GM10248 (cell line): ENCODE measurements at regions not wholly inside any gene's neighbourhood (a gene's known extent, or its start where the extent isn't known, plus 50 kb on each side); places are given as distances from the start of the nearest gene placed in this dataset.
"Not testable (repeated sequence)": the region's sequence is repeated elsewhere in the genome, so short reads cannot be mapped to it uniquely, and the experiment has no call there.

Experiments
- CTCF ChIA-PET: fragments of 300-600 bp; sonication (Branson Sonifier 250); formaldehyde crosslinking; extraction: SDS; loops from one replicate; lab custom pipeline; 2021; ENCODE audit warnings: antibody characterized with exemption; lab: Yijun Ruan, JAX
- POLR2A ChIA-PET: fragments of 350-650 bp; sonication (Branson Sonifier 250); formaldehyde crosslinking; extraction: SDS; loops from one replicate; lab custom pipeline; 2020; ENCODE audit warnings: antibody characterized with exemption; lab: Yijun Ruan, JAX
- DNase-seq: peaks from one replicate; pipeline ENCODE4 v3.0.0; 2012; ENCODE audit errors: extremely low spot score
- CTCF ChIP-seq: IDR thresholded peaks from 2 replicates; pipeline ENCODE4 v1.5.1; 2012; ENCODE audit warnings: mild to moderate bottlenecking, low read depth; ENCODE audit errors: extremely low read depth, missing control alignments, control extremely low read depth

DNA sequence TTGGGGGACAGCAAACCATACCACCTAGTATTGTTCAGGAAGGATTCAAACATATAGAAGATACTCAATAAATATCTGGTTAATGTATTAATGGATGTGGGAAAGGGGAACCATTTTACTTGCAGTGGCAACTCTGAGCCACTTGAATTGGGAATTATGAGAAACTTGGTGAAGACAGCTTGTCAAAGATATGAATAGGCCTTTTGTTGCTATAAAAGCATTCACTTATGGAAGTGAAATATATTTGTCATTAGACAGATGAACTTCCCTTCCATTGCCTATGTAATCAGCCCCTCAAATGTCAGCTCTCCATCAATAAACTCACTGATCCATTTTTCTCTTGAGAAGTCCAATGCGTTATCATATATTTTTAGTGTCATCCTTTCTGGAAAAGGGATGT lies 56.1 kb downstream of the GPR85 start:
- no peak for DNase-seq
- TF ChIP-seq CTCF: no peak
- ChIA-PET CTCF (no interaction called here), POLR2A (no interaction called here)

GRCh38 chr7:113026941-113027340 lies 59.7 kb downstream of the GPR85 start:
- ChIA-PET POLR2A (no interaction called here), CTCF (interaction anchor here (1.0 kb wide), 1 partner anchor 9 kb away, joined by 4 read pairs; no protein-coding TSS in a partner anchor)
- no peak for TF ChIP-seq CTCF
- no peak for DNase-seq

GRCh38 chr7:113017144-113017857 lies 69.3 kb downstream of the GPR85 start:
- CTCF ChIA-PET: interaction anchor here (1.8 kb wide), 1 partner anchor 9 kb away, joined by 4 read pairs; no protein-coding TSS in a partner anchor
- POLR2A ChIA-PET: not testable (repeated sequence)

DNA sequence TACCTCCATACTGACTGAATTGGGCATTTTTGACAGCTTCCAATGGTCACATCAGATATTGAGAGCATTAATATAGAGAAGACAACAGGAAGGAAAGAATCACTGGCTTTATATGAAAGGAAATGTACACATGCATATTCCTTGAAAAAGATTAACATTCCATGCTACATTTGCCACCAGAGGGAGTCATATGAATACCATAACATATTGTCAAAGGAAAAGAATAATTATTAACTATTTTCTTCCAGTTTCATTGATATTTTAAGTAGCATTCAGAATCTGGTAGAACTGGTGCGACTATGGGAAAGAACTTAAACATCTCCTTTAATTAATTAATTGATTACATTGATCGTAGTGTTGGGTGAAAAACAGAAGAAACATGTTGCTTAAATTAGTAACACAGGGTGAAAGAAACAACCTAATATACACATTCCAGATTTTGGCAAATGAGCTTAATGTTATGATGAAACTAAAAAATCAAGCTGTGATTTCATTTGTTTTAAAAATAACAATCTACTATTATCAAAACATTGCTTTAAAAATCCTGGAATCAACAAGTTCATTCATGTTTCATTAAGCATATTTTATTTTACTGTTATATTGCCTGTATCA lies 71.5 kb downstream of the GPR85 start:
- DNase-seq: no peak
- TF ChIP-seq CTCF: peak; percentile 16
- POLR2A ChIA-PET: no interaction called here

More at GRCh38 chr7:113017144-113017857, 69.3 kb downstream of the GPR85 start:
- not testable (repeated sequence) for DNase-seq

DNA sequence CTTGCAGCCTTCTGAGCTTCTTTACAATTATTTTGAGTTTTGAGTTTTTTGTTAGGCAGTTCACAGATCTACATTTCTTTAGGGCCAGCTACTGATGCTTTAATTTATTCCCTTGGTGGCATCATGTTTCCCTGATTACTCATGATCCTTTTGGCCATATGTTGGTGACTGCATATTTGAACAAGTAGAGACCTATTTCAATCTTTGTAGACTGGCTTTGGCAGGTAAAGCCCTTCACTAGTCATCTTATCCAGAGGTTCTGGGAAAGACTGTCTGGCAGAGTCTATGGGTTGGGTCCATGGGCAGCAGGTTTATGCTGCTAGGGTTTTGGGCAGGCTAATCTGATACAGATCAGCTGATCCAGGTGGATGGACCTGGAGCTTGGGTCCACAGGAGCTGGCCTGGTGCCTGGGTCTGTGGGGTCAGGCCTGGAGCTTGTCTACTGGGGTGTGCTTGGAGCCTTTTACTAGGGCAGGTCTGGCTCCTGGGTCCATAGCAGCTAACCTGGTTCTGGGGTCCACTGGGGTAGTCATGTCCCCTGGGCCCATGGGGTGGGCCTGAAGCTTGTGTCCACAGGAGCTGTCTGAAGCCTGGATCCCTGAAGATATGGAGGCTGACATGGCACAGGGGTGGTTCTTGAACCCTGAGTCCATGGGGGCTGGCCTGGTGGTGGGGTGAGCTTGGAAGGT lies 72.7 kb downstream of the GPR85 start:
- TF ChIP-seq CTCF: no peak
- ChIA-PET CTCF (interaction anchor here (1.2 to 2.1 kb wide), 5 partner anchors 12 to 408 kb away, joined by 3 to 7 read pairs (median 4); no protein-coding TSS in a partner anchor), POLR2A (no interaction called here)
- no peak for DNase-seq

More for the DNA sequence above, 71.5 kb downstream of the GPR85 start:
- CTCF ChIA-PET: interaction anchor here (1.2 kb wide), 1 partner anchor 270 kb away, joined by 4 read pairs; no protein-coding TSS in a partner anchor

DNA sequence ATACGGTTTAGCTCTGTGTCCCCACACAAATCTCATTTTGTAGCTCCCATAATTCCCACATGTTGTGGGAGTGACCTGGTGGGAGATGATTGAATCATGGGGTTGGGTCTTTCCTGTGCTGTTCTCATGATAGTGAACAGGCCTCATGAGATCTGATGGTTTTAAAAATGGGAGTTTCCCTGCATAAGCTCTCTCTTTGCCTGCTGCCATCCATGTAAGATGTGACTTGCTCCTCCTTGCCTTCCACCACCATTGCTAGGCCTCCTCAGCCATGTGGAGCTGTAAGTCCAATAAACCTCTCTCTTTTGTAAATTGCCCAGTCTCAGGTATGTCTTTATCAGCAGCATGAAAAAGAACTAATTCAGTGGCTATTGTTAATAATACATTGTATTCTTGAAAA lies 73.8 kb downstream of the GPR85 start:
- CTCF ChIA-PET: interaction anchor here (1.2 to 2.1 kb wide), 4 partner anchors 11 to 409 kb away, joined by 3 to 7 read pairs (median 4); no protein-coding TSS in a partner anchor
- DNase-seq, POLR2A ChIA-PET: not testable (repeated sequence)

GRCh38 chr7:113010377-113010776 lies 76.2 kb downstream of the GPR85 start:
- DNase-seq: no peak
- CTCF ChIA-PET: interaction anchor here (1.3 kb wide), 1 partner anchor 8 kb away, joined by 4 read pairs; no protein-coding TSS in a partner anchor
- POLR2A ChIA-PET: no interaction called here
- TF ChIP-seq CTCF: no peak
